ENCODE measurements at regions not wholly inside any gene's neighbourhood (a gene's known extent, or its start where the extent isn't known, plus 50 kb on each side); places are given as distances from the start of the nearest gene placed in this dataset.

GRCh38 chr1:88230126-88230525 is 453.9 kb upstream of the PKN2 start:
- H3K4me1 ChIP-seq (ENCODE audit: control insufficient read depth, insufficient read depth, low read length), result no peaks in the 10 kb centered on the region
- H3K4me3 ChIP-seq (ENCODE audit: low read length), result no peak overlapping the region
- H3K27me3 ChIP-seq (ENCODE audit: control insufficient read depth, insufficient read depth, low read length), result no peaks in the 10 kb centered on the region
- no peak overlapping the region for H3K4me2 ChIP-seq (ENCODE audit: low read length)
- H3K36me3 ChIP-seq (ENCODE audit: insufficient read depth, low read length), result no peaks in the 10 kb centered on the region
- no peaks in the 10 kb centered on the region for H3K9me3 ChIP-seq (replicated peaks; ENCODE audit: low read length)
- no peak overlapping the region for H3K9ac ChIP-seq (ENCODE audit: low read depth, low read length)

- Histone ChIP-seq H3K27me3 (ENCODE audit: control insufficient read depth, insufficient read depth, low read length) (no peaks in the 10 kb centered on the region), H3K4me1 (ENCODE audit: control insufficient read depth, insufficient read depth, low read length) (no peaks in the 10 kb centered on the region), H3K9me3 (replicated peaks; ENCODE audit: low read length) (no peaks in the 10 kb centered on the region), H3K4me2 (ENCODE audit: low read length) (no peak overlapping the region), H3K36me3 (ENCODE audit: insufficient read depth, low read length) (no peaks in the 10 kb centered on the region), H3K4me3 (ENCODE audit: low read length) (no peak overlapping the region), H3K9ac (ENCODE audit: low read depth, low read length) (no peak overlapping the region)
Observed at GRCh38 chr1:88237058-88237457, 447.0 kb upstream of the PKN2 start.

- no peaks in the 10 kb centered on the region for H3K4me1 ChIP-seq (ENCODE audit: control insufficient read depth, insufficient read depth, low read length)
- no peaks in the 10 kb centered on the region for H3K27me3 ChIP-seq (ENCODE audit: control insufficient read depth, insufficient read depth, low read length)
- H3K4me3 ChIP-seq (ENCODE audit: low read length), result no peak overlapping the region
- H3K4me2 ChIP-seq (ENCODE audit: low read length), result no peak overlapping the region
- H3K9me3 ChIP-seq (replicated peaks; ENCODE audit: low read length), result no peaks in the 10 kb centered on the region
- H3K9ac ChIP-seq (ENCODE audit: low read depth, low read length), result no peak overlapping the region
- H3K36me3 ChIP-seq (ENCODE audit: insufficient read depth, low read length), result no peaks in the 10 kb centered on the region
Observed at GRCh38 chr1:88239205-88239604, 444.9 kb upstream of the PKN2 start.

GRCh38 chr1:88247666-88248065 is 436.4 kb upstream of the PKN2 start:
- H3K4me3 ChIP-seq (ENCODE audit: low read length), result no peak overlapping the region
- H3K27me3 ChIP-seq (ENCODE audit: control insufficient read depth, insufficient read depth, low read length), result no peaks in the 10 kb centered on the region
- H3K36me3 ChIP-seq (ENCODE audit: insufficient read depth, low read length), result no peaks in the 10 kb centered on the region
- H3K4me1 ChIP-seq (ENCODE audit: control insufficient read depth, insufficient read depth, low read length), result no peaks in the 10 kb centered on the region
- H3K9me3 ChIP-seq (replicated peaks; ENCODE audit: low read length), result no peaks in the 10 kb centered on the region
- H3K9ac ChIP-seq (ENCODE audit: low read depth, low read length), result no peak overlapping the region
- H3K4me2 ChIP-seq (ENCODE audit: low read length), result no peak overlapping the region

GRCh38 chr1:88250915-88251314 is 433.2 kb upstream of the PKN2 start:
- Histone ChIP-seq H3K9ac (ENCODE audit: low read depth, low read length) (no peak overlapping the region), H3K4me2 (ENCODE audit: low read length) (no peak overlapping the region), H3K4me3 (ENCODE audit: low read length) (no peak overlapping the region), H3K36me3 (ENCODE audit: insufficient read depth, low read length) (no peaks in the 10 kb centered on the region), H3K27me3 (ENCODE audit: control insufficient read depth, insufficient read depth, low read length) (no peaks in the 10 kb centered on the region), H3K9me3 (replicated peaks; ENCODE audit: low read length) (no peaks in the 10 kb centered on the region), H3K4me1 (ENCODE audit: control insufficient read depth, insufficient read depth, low read length) (no peaks in the 10 kb centered on the region)

- Histone ChIP-seq H3K4me2 (ENCODE audit: low read length) (no peak overlapping the region), H3K36me3 (ENCODE audit: insufficient read depth, low read length) (no peaks in the 10 kb centered on the region), H3K4me3 (ENCODE audit: low read length) (no peak overlapping the region)
Observed at GRCh38 chr1:88252745-88253144, 431.3 kb upstream of the PKN2 start.

GRCh38 chr1:88265606-88266005 is 418.5 kb upstream of the PKN2 start:
- Histone ChIP-seq H3K4me2 (ENCODE audit: low read length) (no peak overlapping the region), H3K4me3 (ENCODE audit: low read length) (no peak overlapping the region), H3K36me3 (ENCODE audit: insufficient read depth, low read length) (no peaks in the 10 kb centered on the region), H3K9me3 (replicated peaks; ENCODE audit: low read length) (no peaks in the 10 kb centered on the region), H3K9ac (ENCODE audit: low read depth, low read length) (no peak overlapping the region), H3K4me1 (ENCODE audit: control insufficient read depth, insufficient read depth, low read length) (no peaks in the 10 kb centered on the region), H3K27me3 (ENCODE audit: control insufficient read depth, insufficient read depth, low read length) (peaks cover 4% of the 10 kb centered on the region)

More at GRCh38 chr1:88252745-88253144, 431.3 kb upstream of the PKN2 start:
- no peaks in the 10 kb centered on the region for H3K27me3 ChIP-seq (ENCODE audit: control insufficient read depth, insufficient read depth, low read length)
- H3K9me3 ChIP-seq (replicated peaks; ENCODE audit: low read length), result no peaks in the 10 kb centered on the region
- no peak overlapping the region for H3K9ac ChIP-seq (ENCODE audit: low read depth, low read length)
- H3K4me1 ChIP-seq (ENCODE audit: control insufficient read depth, insufficient read depth, low read length), result no peaks in the 10 kb centered on the region

GRCh38 chr1:88266051-88266450 is 418.0 kb upstream of the PKN2 start:
- H3K27me3 ChIP-seq (ENCODE audit: control insufficient read depth, insufficient read depth, low read length), result peaks cover 6% of the 10 kb centered on the region
- no peaks in the 10 kb centered on the region for H3K4me1 ChIP-seq (ENCODE audit: control insufficient read depth, insufficient read depth, low read length)
- no peaks in the 10 kb centered on the region for H3K9me3 ChIP-seq (replicated peaks; ENCODE audit: low read length)
- no peak overlapping the region for H3K9ac ChIP-seq (ENCODE audit: low read depth, low read length)
- H3K4me3 ChIP-seq (ENCODE audit: low read length), result no peak overlapping the region
- H3K36me3 ChIP-seq (ENCODE audit: insufficient read depth, low read length), result no peaks in the 10 kb centered on the region
- H3K4me2 ChIP-seq (ENCODE audit: low read length), result no peak overlapping the region

GRCh38 chr1:88272216-88272615 is 411.9 kb upstream of the PKN2 start:
- Histone ChIP-seq H3K36me3 (ENCODE audit: insufficient read depth, low read length) (no peaks in the 10 kb centered on the region), H3K4me1 (ENCODE audit: control insufficient read depth, insufficient read depth, low read length) (peaks cover 5% of the 10 kb centered on the region), H3K27me3 (ENCODE audit: control insufficient read depth, insufficient read depth, low read length) (peaks cover 6% of the 10 kb centered on the region), H3K9ac (ENCODE audit: low read depth, low read length) (no peak overlapping the region), H3K4me3 (ENCODE audit: low read length) (no peak overlapping the region), H3K4me2 (ENCODE audit: low read length) (no peak overlapping the region), H3K9me3 (replicated peaks; ENCODE audit: low read length) (no peaks in the 10 kb centered on the region)

GRCh38 chr1:88274431-88274830 is 409.6 kb upstream of the PKN2 start:
- peaks cover 6% of the 10 kb centered on the region for H3K27me3 ChIP-seq (ENCODE audit: control insufficient read depth, insufficient read depth, low read length)
- H3K4me2 ChIP-seq (ENCODE audit: low read length), result no peak overlapping the region
- no peaks in the 10 kb centered on the region for H3K36me3 ChIP-seq (ENCODE audit: insufficient read depth, low read length)
- no peak overlapping the region for H3K4me3 ChIP-seq (ENCODE audit: low read length)
- no peaks in the 10 kb centered on the region for H3K9me3 ChIP-seq (replicated peaks; ENCODE audit: low read length)
- H3K9ac ChIP-seq (ENCODE audit: low read depth, low read length), result no peak overlapping the region
- peaks cover 5% of the 10 kb centered on the region for H3K4me1 ChIP-seq (ENCODE audit: control insufficient read depth, insufficient read depth, low read length)

GRCh38 chr1:88275259-88275862 is 408.7 kb upstream of the PKN2 start:
- H3K4me3 ChIP-seq (ENCODE audit: low read length), result no peak overlapping the region
- no peaks in the 10 kb centered on the region for H3K36me3 ChIP-seq (ENCODE audit: insufficient read depth, low read length)
- no peak overlapping the region for H3K4me2 ChIP-seq (ENCODE audit: low read length)
- H3K4me1 ChIP-seq (ENCODE audit: control insufficient read depth, insufficient read depth, low read length), result peaks cover 5% of the 10 kb centered on the region
- H3K9me3 ChIP-seq (replicated peaks; ENCODE audit: low read length), result no peaks in the 10 kb centered on the region
- peaks cover 5% of the 10 kb centered on the region for H3K27me3 ChIP-seq (ENCODE audit: control insufficient read depth, insufficient read depth, low read length)
- H3K9ac ChIP-seq (ENCODE audit: low read depth, low read length), result no peak overlapping the region

- Histone ChIP-seq H3K9me3 (replicated peaks; ENCODE audit: low read length) (no peaks in the 10 kb centered on the region), H3K4me1 (ENCODE audit: control insufficient read depth, insufficient read depth, low read length) (peaks cover 5% of the 10 kb centered on the region), H3K36me3 (ENCODE audit: insufficient read depth, low read length) (no peaks in the 10 kb centered on the region), H3K4me3 (ENCODE audit: low read length) (no peak overlapping the region), H3K9ac (ENCODE audit: low read depth, low read length) (no peak overlapping the region), H3K27me3 (ENCODE audit: control insufficient read depth, insufficient read depth, low read length) (no peaks in the 10 kb centered on the region), H3K4me2 (ENCODE audit: low read length) (no peak overlapping the region)
Observed at GRCh38 chr1:88276163-88276562, 407.9 kb upstream of the PKN2 start.
